H1 (cell line): ENCODE measurements at regions not wholly inside any gene's neighbourhood (a gene's known extent, or its start where the extent isn't known, plus 50 kb on each side); places are given as distances from the start of the nearest gene placed in this dataset.

Experiments used
- ASH2L ChIP-seq: fragments of 200-600, 300-600 bp; sonication (generic); IDR thresholded peaks from one replicate; pipeline ENCODE4 v1.7.1; 2017; ENCODE audit warnings: low read length
- CHD1 ChIP-seq: IDR thresholded peaks from 2 replicates; pipeline ENCODE4 v1.6.1; 2012; ENCODE audit warnings: low read depth, low read length, improper control_type of control experiment
- CHD7 ChIP-seq: fragments of 300-600 bp; sonication (generic); IDR thresholded peaks from 2 replicates; pipeline ENCODE4 v1.7.1; 2012; ENCODE audit warnings: low read length, moderate library complexity, mild to moderate bottlenecking, inconsistent platforms; ENCODE audit not compliant: insufficient replicate concordance
- CTBP2 ChIP-seq: IDR thresholded peaks from 2 replicates; pipeline ENCODE4 v1.7.0; 2011; ENCODE audit warnings: borderline replicate concordance, mild to moderate bottlenecking, moderate library complexity, mixed read lengths, low read length; ENCODE audit not compliant: insufficient read depth, insufficient read length
- PHF8 ChIP-seq: fragments of 200-600 bp; sonication (generic); conservative IDR thresholded peaks from 2 replicates; pipeline ENCODE4 v1.7.1; 2012; ENCODE audit warnings: low read depth, mild to moderate bottlenecking, inconsistent platforms, low read length, moderate library complexity
- POLR2A ChIP-seq, 2 experiments: IDR thresholded peaks; 1 replicate in 1 of 2; 2 replicates in 1 of 2; pipeline ENCODE4 v1.6.1; 2011; ENCODE audit warnings: low read depth in 2 of 2, low read length in 2 of 2, mild to moderate bottlenecking in 2 of 2; ENCODE audit errors: control extremely low read depth in 1 of 2
- RFX5 ChIP-seq: IDR thresholded peaks from 2 replicates; pipeline ENCODE4 v1.6.1; 2011; ENCODE audit warnings: low read depth, low read length, improper control_type of control experiment, borderline replicate concordance
- RXRA ChIP-seq: IDR thresholded peaks from 2 replicates; pipeline ENCODE4 v1.6.1; 2011; ENCODE audit warnings: low read depth, mild to moderate bottlenecking, low read length, moderate library complexity; ENCODE audit not compliant: insufficient read depth
- TEAD4 ChIP-seq: IDR thresholded peaks from 2 replicates; pipeline ENCODE4 v1.6.1; 2012; ENCODE audit warnings: low read depth, low read length, inconsistent platforms, mixed read lengths
- TF ChIP-seq, protein P1 (sequence below), 3 experiments: IDR thresholded peaks; 1 replicate in 2 of 3; 2 replicates in 1 of 3; pipeline versions ENCODE4 v1.5.1 to v1.6.1; 2011; ENCODE audit warnings: low read length in 3 of 3, mild to moderate bottlenecking in 3 of 3, inconsistent platforms in 2 of 3, low read depth in 1 of 3, moderate library complexity in 1 of 3; ENCODE audit not compliant: insufficient read depth in 1 of 3; ENCODE audit errors: control extremely low read depth in 1 of 3

- TF ChIP-seq CHD7 (no peak), ASH2L (no peak), RXRA (no peak), PHF8 (no peak), TEAD4 (no peak), CTBP2 (no peak), CHD1 (no peak), RFX5 (no peak), POLR2A (IDR thresholded peaks at IDR 0.05; ENCODE audit: control extremely low read depth in 1 of 2, low read depth in 2 of 2, low read length in 2 of 2) (no peak)
- TF ChIP-seq, protein P1, sequence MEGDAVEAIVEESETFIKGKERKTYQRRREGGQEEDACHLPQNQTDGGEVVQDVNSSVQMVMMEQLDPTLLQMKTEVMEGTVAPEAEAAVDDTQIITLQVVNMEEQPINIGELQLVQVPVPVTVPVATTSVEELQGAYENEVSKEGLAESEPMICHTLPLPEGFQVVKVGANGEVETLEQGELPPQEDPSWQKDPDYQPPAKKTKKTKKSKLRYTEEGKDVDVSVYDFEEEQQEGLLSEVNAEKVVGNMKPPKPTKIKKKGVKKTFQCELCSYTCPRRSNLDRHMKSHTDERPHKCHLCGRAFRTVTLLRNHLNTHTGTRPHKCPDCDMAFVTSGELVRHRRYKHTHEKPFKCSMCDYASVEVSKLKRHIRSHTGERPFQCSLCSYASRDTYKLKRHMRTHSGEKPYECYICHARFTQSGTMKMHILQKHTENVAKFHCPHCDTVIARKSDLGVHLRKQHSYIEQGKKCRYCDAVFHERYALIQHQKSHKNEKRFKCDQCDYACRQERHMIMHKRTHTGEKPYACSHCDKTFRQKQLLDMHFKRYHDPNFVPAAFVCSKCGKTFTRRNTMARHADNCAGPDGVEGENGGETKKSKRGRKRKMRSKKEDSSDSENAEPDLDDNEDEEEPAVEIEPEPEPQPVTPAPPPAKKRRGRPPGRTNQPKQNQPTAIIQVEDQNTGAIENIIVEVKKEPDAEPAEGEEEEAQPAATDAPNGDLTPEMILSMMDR (IDR thresholded peaks at IDR 0.05; ENCODE audit: control extremely low read depth in 1 of 3, insufficient read depth in 1 of 3, low read depth in 1 of 3, low read length in 3 of 3): no peak
Measured at GRCh38 chr5:144712090-144712489, 541.4 kb downstream of the KCTD16 start (continued).
